DOHH2 (cell line): ENCODE measurements at regions not wholly inside any gene's neighbourhood (a gene's known extent, or its start where the extent isn't known, plus 50 kb on each side); places are given as distances from the start of the nearest gene placed in this dataset.

ENCODE experiments used
- CTCF ChIP-seq: fragments of 200-600 bp; sonication (generic); IDR thresholded peaks from one replicate; pipeline ENCODE4 v1.5.1; 2014; ENCODE audit warnings: antibody characterized with exemption, mild to moderate bottlenecking, low read depth, low read length; ENCODE audit not compliant: poor library complexity, severe bottlenecking
- EZH2phosphoT487 ChIP-seq: fragments of 200-600 bp; sonication (generic); IDR thresholded peaks from 2 replicates; pipeline ENCODE4 v1.6.1; 2017; ENCODE audit warnings: borderline replicate concordance, mild to moderate bottlenecking, antibody characterized with exemption, low read length, moderate library complexity, mixed read lengths

- no peak for TF ChIP-seq EZH2phosphoT487
- TF ChIP-seq CTCF = no peak
These were observed 731.5 kb upstream of the EPHA7 start for GRCh38 chr6:94150886-94151285.
